HEK293 (cell line): ENCODE measurements at regions not wholly inside any gene's neighbourhood (a gene's known extent, or its start where the extent isn't known, plus 50 kb on each side); places are given as distances from the start of the nearest gene placed in this dataset.

Experiments
- ZNF398 ChIP-seq: fragments of 450-650 bp; formaldehyde crosslinking; IDR thresholded peaks from 2 replicates; pipeline ENCODE4 v1.5.1; 2017; ENCODE audit warnings: missing biosample characterization, missing genetic modification characterization
- ZNF510 ChIP-seq: fragments of 450-650 bp; formaldehyde crosslinking; IDR thresholded peaks from 2 replicates; pipeline ENCODE4 v1.5.1; 2018; ENCODE audit warnings: mild to moderate bottlenecking, missing genetic modification characterization, missing biosample characterization; ENCODE audit not compliant: insufficient replicate concordance
- TF ChIP-seq, protein P1 (sequence below): fragments of 450-650 bp; formaldehyde crosslinking; IDR thresholded peaks from 2 replicates; pipeline ENCODE4 v1.5.1; 2016; ENCODE audit warnings: missing biosample characterization, missing genetic modification characterization
- TF ChIP-seq, protein P2 (sequence below): fragments of 450-650 bp; formaldehyde crosslinking; IDR thresholded peaks from 2 replicates; pipeline ENCODE4 v1.5.1; 2016; ENCODE audit warnings: missing biosample characterization, missing genetic modification characterization

- TF ChIP-seq, protein P1, sequence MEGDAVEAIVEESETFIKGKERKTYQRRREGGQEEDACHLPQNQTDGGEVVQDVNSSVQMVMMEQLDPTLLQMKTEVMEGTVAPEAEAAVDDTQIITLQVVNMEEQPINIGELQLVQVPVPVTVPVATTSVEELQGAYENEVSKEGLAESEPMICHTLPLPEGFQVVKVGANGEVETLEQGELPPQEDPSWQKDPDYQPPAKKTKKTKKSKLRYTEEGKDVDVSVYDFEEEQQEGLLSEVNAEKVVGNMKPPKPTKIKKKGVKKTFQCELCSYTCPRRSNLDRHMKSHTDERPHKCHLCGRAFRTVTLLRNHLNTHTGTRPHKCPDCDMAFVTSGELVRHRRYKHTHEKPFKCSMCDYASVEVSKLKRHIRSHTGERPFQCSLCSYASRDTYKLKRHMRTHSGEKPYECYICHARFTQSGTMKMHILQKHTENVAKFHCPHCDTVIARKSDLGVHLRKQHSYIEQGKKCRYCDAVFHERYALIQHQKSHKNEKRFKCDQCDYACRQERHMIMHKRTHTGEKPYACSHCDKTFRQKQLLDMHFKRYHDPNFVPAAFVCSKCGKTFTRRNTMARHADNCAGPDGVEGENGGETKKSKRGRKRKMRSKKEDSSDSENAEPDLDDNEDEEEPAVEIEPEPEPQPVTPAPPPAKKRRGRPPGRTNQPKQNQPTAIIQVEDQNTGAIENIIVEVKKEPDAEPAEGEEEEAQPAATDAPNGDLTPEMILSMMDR (tag by site-specific recombination), result no peak
- TF ChIP-seq, protein P2, sequence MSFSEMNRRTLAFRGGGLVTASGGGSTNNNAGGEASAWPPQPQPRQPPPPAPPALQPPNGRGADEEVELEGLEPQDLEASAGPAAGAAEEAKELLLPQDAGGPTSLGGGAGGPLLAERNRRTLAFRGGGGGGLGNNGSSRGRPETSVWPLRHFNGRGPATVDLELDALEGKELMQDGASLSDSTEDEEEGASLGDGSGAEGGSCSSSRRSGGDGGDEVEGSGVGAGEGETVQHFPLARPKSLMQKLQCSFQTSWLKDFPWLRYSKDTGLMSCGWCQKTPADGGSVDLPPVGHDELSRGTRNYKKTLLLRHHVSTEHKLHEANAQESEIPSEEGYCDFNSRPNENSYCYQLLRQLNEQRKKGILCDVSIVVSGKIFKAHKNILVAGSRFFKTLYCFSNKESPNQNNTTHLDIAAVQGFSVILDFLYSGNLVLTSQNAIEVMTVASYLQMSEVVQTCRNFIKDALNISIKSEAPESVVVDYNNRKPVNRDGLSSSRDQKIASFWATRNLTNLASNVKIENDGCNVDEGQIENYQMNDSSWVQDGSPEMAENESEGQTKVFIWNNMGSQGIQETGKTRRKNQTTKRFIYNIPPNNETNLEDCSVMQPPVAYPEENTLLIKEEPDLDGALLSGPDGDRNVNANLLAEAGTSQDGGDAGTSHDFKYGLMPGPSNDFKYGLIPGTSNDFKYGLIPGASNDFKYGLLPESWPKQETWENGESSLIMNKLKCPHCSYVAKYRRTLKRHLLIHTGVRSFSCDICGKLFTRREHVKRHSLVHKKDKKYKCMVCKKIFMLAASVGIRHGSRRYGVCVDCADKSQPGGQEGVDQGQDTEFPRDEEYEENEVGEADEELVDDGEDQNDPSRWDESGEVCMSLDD (tag by site-specific recombination), result no peak
- TF ChIP-seq ZNF510 (tag by site-specific recombination) (no peak), ZNF398 (tag by site-specific recombination) (no peak)
These were observed 1365.9 kb downstream of the GRIK2 start for GRCh38 chr6:102759415-102759814.
